Spleen (tissue), 11 donors: ENCODE measurements at regions not wholly inside any gene's neighbourhood (a gene's known extent, or its start where the extent isn't known, plus 50 kb on each side); places are given as distances from the start of the nearest gene placed in this dataset.

Experiments
- DNase-seq: peaks from one replicate; pipeline ENCODE4 v3.0.0-alpha.2; 2020
- H3K27ac ChIP-seq, 8 donors: fragments of 200-600 bp; sonication (generic) in 7 of 8; 1 replicate in 4 of 8; 2 replicates in 4 of 8; pipeline versions ENCODE4 v1.5.0 to v1.8.0; 2016 to 2021; ENCODE audit warnings: inconsistent platforms in 4 of 8, mild to moderate bottlenecking in 4 of 8, moderate library complexity in 1 of 8
- H3K27me3 ChIP-seq, 7 donors: fragments of 200-600 bp; sonication (generic) in 6 of 7; replicated peaks in 1 of 7; 1 replicate in 4 of 7; 2 replicates in 3 of 7; pipeline versions ENCODE4 v1.5.0 to v1.8.0; 2016 to 2021; ENCODE audit warnings: inconsistent platforms in 3 of 7, mild to moderate bottlenecking in 1 of 7
- H3K36me3 ChIP-seq, 6 donors: fragments of 200-600 bp; sonication (generic) in 5 of 6; 1 replicate in 4 of 6; 2 replicates in 2 of 6; pipeline versions ENCODE4 v1.5.0 to v1.8.0; 2016 to 2021; ENCODE audit warnings: inconsistent platforms in 2 of 6
- H3K4me1 ChIP-seq, 6 donors: fragments of 200-600 bp; sonication (generic) in 5 of 6; 1 replicate in 3 of 6; 2 replicates in 3 of 6; pipeline versions ENCODE4 v1.5.0 to v1.8.0; 2016 to 2021; ENCODE audit warnings: inconsistent platforms in 3 of 6
- H3K4me3 ChIP-seq, 8 donors: fragments of 200-600 bp; sonication (generic) in 7 of 8; 1 replicate in 4 of 8; 2 replicates in 4 of 8; pipeline versions ENCODE4 v1.5.0 to v1.8.0; 2016 to 2021; ENCODE audit warnings: inconsistent platforms in 4 of 8, mild to moderate bottlenecking in 4 of 8, moderate library complexity in 2 of 8
- H3K9me3 ChIP-seq, 8 donors: fragments of 200-600 bp; sonication (generic) in 7 of 8; 1 replicate in 4 of 8; 2 replicates in 4 of 8; pipeline versions ENCODE4 v1.5.0 to v1.8.0; 2016 to 2021; ENCODE audit warnings: inconsistent platforms in 4 of 8
- CTCF ChIP-seq, 11 experiments: fragments of 200-600 bp in 7 of 11; fragments of 450-650 bp in 4 of 11; sonication (generic) in 4 of 11; IDR thresholded peaks in 8 of 11; conservative IDR thresholded peaks in 3 of 11; 1 replicate in 7 of 11; 2 replicates in 4 of 11; pipeline versions ENCODE4 v1.4.0 to v1.8.0; 2016 to 2021; ENCODE audit warnings: antibody characterized with exemption in 11 of 11, inconsistent platforms in 4 of 11, mild to moderate bottlenecking in 1 of 11
- POLR2A ChIP-seq, 3 donors: fragments of 450-650 bp; IDR thresholded peaks; one replicate each; pipeline ENCODE4 v1.5.1; 2017; ENCODE audit warnings: antibody characterized with exemption in 3 of 3, mild to moderate bottlenecking in 1 of 3
- POLR2AphosphoS5 ChIP-seq, 3 donors: sonication (generic); formaldehyde crosslinking; IDR thresholded peaks; one replicate each; pipeline ENCODE4 v1.5.1; 2017; ENCODE audit warnings: antibody characterized with exemption in 3 of 3
- WGBS, 5 donors: extraction: QIAGEN DNeasy Blood & Tissue Kit in 3 of 5; methylation state at CpG; one replicate each; pipeline versions ENCODE4 v1.1.5 to v1.1.7; 2013 to 2018; 5-methylcytosine and 5-hydroxymethylcytosine counted together
- intact Hi-C: fragments of 100-400 bp; cut with DNase I; formaldehyde crosslinking; loops from one replicate; pipeline ENCODE4 v1.15.0; 2023; ENCODE audit warnings: low total_unique reads
- donor health status: healthy with polysubstance abuse.
- donor health status: DM: no; HTN: no; CAD: no; lungs with moderate emphysema.
- donor health status: DM: no; HTN: no; CAD: no.
- donor health status: Bipolar disorder and iron deficiency.
- donor health status: healthy.
- donor health status: DM: no; HTN: no; CAD: no.
- donor health status: DM: yes; HTN: yes; CAD: no.

GRCh38 chr6:170182781-170183120 is 108.1 kb downstream of the DLL1 start:
- Histone ChIP-seq H3K27ac (no peak overlapping the region), H3K4me3 (no peak overlapping the region), H3K27me3 (peaks cover 0 to 35% (median 0%) of the 10 kb centered on the region in 7 donors), H3K9me3 (no peaks in the 10 kb centered on the region), H3K4me1 (no peaks in the 10 kb centered on the region), H3K36me3 (no peaks in the 10 kb centered on the region)
- DNase-seq: no peak
- 81 to 87% (median 81%) methylated on average over 10 of the region's 10 CpGs for WGBS, 5 donors
- TF ChIP-seq CTCF (IDR thresholded peaks at IDR 0.05 in 8 of 11, conservative IDR thresholded peaks at IDR 0.05 in 3 of 11): no peak
- TF ChIP-seq POLR2A (IDR thresholded peaks at IDR 0.05): no peak
- TF ChIP-seq POLR2AphosphoS5 (IDR thresholded peaks at IDR 0.05): no peak
- intact Hi-C loops: no loop called here

- no peak overlapping the region for H3K27ac ChIP-seq
- no peaks in the 10 kb centered on the region for H3K9me3 ChIP-seq
- TF ChIP-seq POLR2A (IDR thresholded peaks at IDR 0.05) (no peak), CTCF (IDR thresholded peaks at IDR 0.05 in 8 of 11, conservative IDR thresholded peaks at IDR 0.05 in 3 of 11) (no peak), POLR2AphosphoS5 (IDR thresholded peaks at IDR 0.05) (no peak)
- intact Hi-C loops: no loop called here
- no peak for DNase-seq
- no peak overlapping the region for H3K4me3 ChIP-seq
- H3K36me3 ChIP-seq: no peaks in the 10 kb centered on the region
- H3K4me1 ChIP-seq: no peaks in the 10 kb centered on the region
- peaks cover 0 to 30% (median 0%) of the 10 kb centered on the region in 7 donors for H3K27me3 ChIP-seq
- 59 to 66% (median 63%) methylated on average over 19 of the region's 19 CpGs for WGBS, 5 donors
Measured at GRCh38 chr6:170182093-170182780, 108.6 kb downstream of the DLL1 start.

- Histone ChIP-seq H3K27ac (no peak overlapping the region), H3K4me3 (no peak overlapping the region), H3K9me3 (peaks cover 0 to 4% (median 0%) of the 10 kb centered on the region in 8 donors), H3K4me1 (peaks cover 0 to 6% (median 0%) of the 10 kb centered on the region in 6 donors), H3K27me3 (peaks cover 0 to 21% (median 0%) of the 10 kb centered on the region in 7 donors), H3K36me3 (no peaks in the 10 kb centered on the region)
- intact Hi-C loops: no loop called here
- TF ChIP-seq POLR2A (IDR thresholded peaks at IDR 0.05): no peak
- no peak for TF ChIP-seq POLR2AphosphoS5 (IDR thresholded peaks at IDR 0.05)
- no peak for TF ChIP-seq CTCF (IDR thresholded peaks at IDR 0.05 in 8 of 11, conservative IDR thresholded peaks at IDR 0.05 in 3 of 11)
- 84 to 93% (median 87%) methylated on average over 5 of the region's 5 CpGs for WGBS, 5 donors
- no peak for DNase-seq
Measured at GRCh38 chr6:170181338-170181690, 109.6 kb downstream of the DLL1 start.

GRCh38 chr6:170180671-170181337 is 110.1 kb downstream of the DLL1 start:
- no peak for TF ChIP-seq CTCF (IDR thresholded peaks at IDR 0.05 in 8 of 11, conservative IDR thresholded peaks at IDR 0.05 in 3 of 11)
- TF ChIP-seq POLR2AphosphoS5 (IDR thresholded peaks at IDR 0.05): no peak
- no peak for TF ChIP-seq POLR2A (IDR thresholded peaks at IDR 0.05)
- H3K4me1 ChIP-seq: peaks cover 0 to 8% (median under 1%) of the 10 kb centered on the region in 6 donors
- DNase-seq: peak; percentile 69
- peaks cover 0 to 4% (median 0%) of the 10 kb centered on the region in 8 donors for H3K9me3 ChIP-seq
- peaks cover 0 to 21% (median 0%) of the 10 kb centered on the region in 7 donors for H3K27me3 ChIP-seq
- intact Hi-C loops: no loop called here
- H3K4me3 ChIP-seq: no peak overlapping the region
- no peak overlapping the region for H3K27ac ChIP-seq
- H3K36me3 ChIP-seq: no peaks in the 10 kb centered on the region
- WGBS, 5 donors: 85 to 89% (median 87%) methylated on average over 19 to 23 of the region's 23 CpGs
